Fibroblast of villous mesenchyme (primary cell): ENCODE measurements at regions not wholly inside any gene's neighbourhood (a gene's known extent, or its start where the extent isn't known, plus 50 kb on each side); places are given as distances from the start of the nearest gene placed in this dataset.

ENCODE experiments used
- DNase-seq: peaks from one replicate; pipeline ENCODE4 v3.0.0-alpha.2; 2010; ENCODE audit warnings: low read depth
- H3K4me3 ChIP-seq: 2 replicates; pipeline ENCODE4 v1.5.1; 2011; ENCODE audit warnings: low read depth, mild to moderate bottlenecking, low read length
- TF ChIP-seq, protein P1 (sequence below): IDR thresholded peaks from 2 replicates; pipeline ENCODE4 v1.5.1; 2012; ENCODE audit warnings: low read depth, mild to moderate bottlenecking, low read length; ENCODE audit not compliant: insufficient read depth

DNA sequence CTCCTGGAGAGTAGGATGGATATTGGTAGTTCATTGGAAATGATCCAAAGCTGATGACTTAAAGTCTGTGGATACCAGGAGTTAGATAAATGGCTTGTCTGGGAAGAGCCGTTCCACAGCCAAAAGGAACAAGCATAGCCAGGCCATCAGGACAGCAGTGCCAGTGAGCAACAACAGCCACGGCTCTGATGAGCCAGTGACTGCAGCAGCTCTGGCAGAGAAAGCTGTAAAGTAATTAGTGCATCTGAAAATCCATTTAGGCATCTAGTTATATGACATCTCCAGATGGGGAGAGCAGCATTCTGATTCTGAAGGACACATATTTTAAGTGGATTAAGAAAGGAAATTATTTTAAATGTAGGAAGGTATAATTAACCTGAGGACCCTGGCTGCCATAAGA lies 256.2 kb upstream of the PLXNA2 start:
- H3K4me3 ChIP-seq, result no peak overlapping the region
- DNase-seq, result no peak
- TF ChIP-seq, protein P1, sequence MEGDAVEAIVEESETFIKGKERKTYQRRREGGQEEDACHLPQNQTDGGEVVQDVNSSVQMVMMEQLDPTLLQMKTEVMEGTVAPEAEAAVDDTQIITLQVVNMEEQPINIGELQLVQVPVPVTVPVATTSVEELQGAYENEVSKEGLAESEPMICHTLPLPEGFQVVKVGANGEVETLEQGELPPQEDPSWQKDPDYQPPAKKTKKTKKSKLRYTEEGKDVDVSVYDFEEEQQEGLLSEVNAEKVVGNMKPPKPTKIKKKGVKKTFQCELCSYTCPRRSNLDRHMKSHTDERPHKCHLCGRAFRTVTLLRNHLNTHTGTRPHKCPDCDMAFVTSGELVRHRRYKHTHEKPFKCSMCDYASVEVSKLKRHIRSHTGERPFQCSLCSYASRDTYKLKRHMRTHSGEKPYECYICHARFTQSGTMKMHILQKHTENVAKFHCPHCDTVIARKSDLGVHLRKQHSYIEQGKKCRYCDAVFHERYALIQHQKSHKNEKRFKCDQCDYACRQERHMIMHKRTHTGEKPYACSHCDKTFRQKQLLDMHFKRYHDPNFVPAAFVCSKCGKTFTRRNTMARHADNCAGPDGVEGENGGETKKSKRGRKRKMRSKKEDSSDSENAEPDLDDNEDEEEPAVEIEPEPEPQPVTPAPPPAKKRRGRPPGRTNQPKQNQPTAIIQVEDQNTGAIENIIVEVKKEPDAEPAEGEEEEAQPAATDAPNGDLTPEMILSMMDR, result no peak

DNA sequence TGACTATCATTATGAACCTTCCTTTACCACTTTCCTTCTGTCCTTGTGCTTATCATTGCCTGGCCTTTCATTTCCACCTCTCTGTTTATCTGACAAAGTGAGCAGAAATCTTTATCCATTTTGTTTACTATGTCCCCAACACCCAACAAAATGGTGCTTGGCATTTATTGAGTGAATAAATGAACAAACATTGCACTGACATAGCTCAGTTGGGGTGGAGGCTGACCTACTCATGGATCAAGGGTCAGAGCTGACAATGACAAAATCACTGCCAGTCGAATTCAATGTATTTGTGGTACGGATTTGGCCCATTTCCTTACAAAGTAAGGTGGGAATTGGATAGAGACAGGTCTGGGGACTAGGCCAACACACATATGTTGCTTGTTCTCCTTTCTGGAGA lies 257.4 kb upstream of the PLXNA2 start:
- TF ChIP-seq, protein P1, result no peak
- DNase-seq, result no peak
- H3K4me3 ChIP-seq, result no peak overlapping the region

DNA sequence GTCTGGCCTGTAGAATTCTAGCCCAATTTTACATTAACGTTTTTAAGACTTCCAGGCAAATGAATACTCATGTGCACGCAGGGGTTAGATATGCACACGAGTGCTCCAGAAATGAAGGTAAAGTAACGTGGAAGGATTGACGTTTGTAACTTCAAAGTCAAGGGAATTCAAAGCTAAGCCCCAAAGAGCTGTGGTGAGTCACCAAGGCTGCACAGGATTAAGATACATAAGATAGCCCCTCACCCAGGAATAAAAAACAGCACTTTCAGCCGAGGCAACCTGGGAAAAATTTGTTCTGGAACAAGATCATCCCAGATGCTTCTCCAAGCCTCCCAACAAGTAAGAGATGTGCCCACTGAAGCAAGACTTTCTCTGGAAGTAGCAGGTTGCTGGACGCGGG lies 259.6 kb upstream of the PLXNA2 start:
- DNase-seq, result no peak
- H3K4me3 ChIP-seq, result no peak overlapping the region
- TF ChIP-seq, protein P1, result no peak

DNA sequence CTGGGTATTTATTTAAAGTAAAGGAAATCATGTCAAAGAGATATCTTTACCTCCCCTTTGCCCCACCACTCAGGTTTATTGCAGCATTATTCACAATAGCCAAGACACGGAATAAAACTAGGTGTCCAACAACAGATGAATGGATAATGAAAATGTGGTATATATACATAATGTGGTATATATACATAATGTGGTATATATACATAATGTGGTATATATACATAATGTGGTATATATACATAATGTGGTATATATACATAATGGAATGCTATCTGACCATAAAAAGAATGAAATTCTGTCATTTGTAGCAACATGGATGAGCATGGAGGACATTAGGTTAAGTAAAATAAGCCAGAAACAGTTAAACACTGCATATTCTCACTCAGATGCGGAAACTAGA lies 262.6 kb upstream of the PLXNA2 start:
- TF ChIP-seq, protein P1, result no peak
- no peak for DNase-seq
- no peak overlapping the region for H3K4me3 ChIP-seq

DNA sequence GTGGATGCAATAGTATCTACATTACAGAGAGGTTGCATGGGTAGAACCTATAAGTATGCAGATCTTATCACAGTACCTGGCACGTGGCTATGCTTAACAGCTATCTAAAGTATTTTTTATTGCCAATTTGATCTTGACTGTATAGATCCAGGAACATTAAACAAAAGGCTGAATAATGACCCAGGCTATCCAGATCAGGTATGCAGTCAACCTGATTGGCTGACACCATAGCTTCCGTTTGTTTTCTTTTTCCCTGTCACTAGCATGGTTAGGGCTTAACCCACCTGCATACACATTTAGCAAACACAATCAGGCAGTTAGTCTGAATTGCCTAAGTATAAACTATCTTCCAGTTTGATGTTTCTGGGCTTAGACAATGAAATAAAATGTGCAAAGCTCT lies 264.9 kb upstream of the PLXNA2 start:
- TF ChIP-seq, protein P1, result no peak
- DNase-seq, result no peak
- H3K4me3 ChIP-seq, result no peak overlapping the region

DNA sequence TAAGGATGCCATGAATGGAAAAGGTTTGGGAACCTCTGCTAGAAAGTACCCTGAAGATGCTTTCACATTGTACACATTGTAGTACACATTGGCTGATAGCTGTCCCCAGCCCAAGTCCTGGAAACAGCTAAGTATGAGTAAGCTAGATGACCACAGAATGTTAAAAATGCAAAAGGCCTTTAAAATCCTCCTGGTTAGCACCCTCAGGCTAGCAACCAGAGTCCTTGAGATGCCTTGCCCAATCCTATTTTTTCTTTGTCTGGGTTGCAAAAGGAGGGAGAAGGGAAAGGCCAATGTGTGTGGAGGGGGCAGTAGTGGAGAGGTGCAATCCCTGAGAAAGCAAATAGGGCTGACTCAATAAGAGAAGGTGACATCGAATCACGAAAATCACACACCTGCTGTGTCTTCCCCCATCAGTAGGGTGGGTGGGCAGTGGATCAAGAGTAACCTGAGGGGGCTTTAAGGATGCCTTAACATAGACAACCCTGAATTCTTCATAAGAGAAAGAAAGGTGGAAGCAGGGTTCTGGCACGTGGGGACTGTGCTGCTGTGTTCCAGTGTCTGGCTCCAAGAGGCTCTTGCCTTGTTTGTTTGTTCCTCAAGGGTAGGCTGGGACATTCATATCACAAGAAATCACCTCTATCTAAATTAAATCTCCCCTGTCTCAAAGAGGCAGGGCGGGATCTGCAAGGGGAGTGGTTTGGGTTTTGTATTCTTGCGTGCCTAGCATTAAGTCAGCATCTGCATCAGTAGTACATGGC lies 266.2 kb upstream of the PLXNA2 start:
- H3K4me3 ChIP-seq, result no peak overlapping the region
- TF ChIP-seq, protein P1, result no peak
- DNase-seq, result peak; percentile 13
